H1 (cell line): ENCODE measurements at regions not wholly inside any gene's neighbourhood (a gene's known extent, or its start where the extent isn't known, plus 50 kb on each side); places are given as distances from the start of the nearest gene placed in this dataset.

Experiments
- CTCF ChIA-PET: fragments of 300-600 bp; sonication (Branson Sonifier 250); formaldehyde crosslinking; loops from one replicate; lab custom pipeline; 2021; ENCODE audit not compliant: partially characterized antibody; lab: Charles Lee
- POLR2A ChIA-PET: fragments of 300-600 bp; sonication (Branson Sonifier 250); formaldehyde crosslinking; loops from one replicate; lab custom pipeline; 2021; ENCODE audit warnings: inconsistent platforms; ENCODE audit not compliant: partially characterized antibody; lab: Charles Lee
- DNase-seq, 2 experiments: peaks; one replicate each; pipeline versions ENCODE4 v3.0.0 to v3.0.0-alpha.2; 2010 to 2022; ENCODE audit warnings: low spot score in 2 of 2, low read depth in 1 of 2, mixed read lengths in 1 of 2
- FAIRE-seq: peaks from 2 replicates; lab custom pipeline; 2011; peaks lifted over from hg19 to GRCh38; lab: Jason Lieb, UNC
- H2AFZ ChIP-seq: 2 replicates; pipeline ENCODE4 v1.8.1; 2012; ENCODE audit warnings: low read length, inconsistent platforms
- H2AK5ac ChIP-seq: 2 replicates; pipeline ENCODE4 v1.6.1; 2013; ENCODE audit warnings: low read depth, low read length
- H2BK120ac ChIP-seq: replicated peaks from 2 replicates; pipeline ENCODE3; 2013; ENCODE audit warnings: low read depth, low read length, inconsistent platforms
- H2BK12ac ChIP-seq: 2 replicates; pipeline ENCODE4 v1.6.1; 2013; ENCODE audit warnings: low read depth, low read length
- H2BK15ac ChIP-seq: 2 replicates; pipeline ENCODE4 v1.6.1; 2013; ENCODE audit warnings: low read length
- H2BK20ac ChIP-seq: 2 replicates; pipeline ENCODE4 v1.6.1; 2013; ENCODE audit warnings: low read length
- H2BK5ac ChIP-seq: 2 replicates; pipeline ENCODE4 v1.6.1; 2013; ENCODE audit warnings: low read depth, low read length
- H3K14ac ChIP-seq: 2 replicates; pipeline ENCODE4 v1.6.1; 2013; ENCODE audit warnings: inconsistent platforms; ENCODE audit not compliant: insufficient read length
- H3K18ac ChIP-seq: 2 replicates; pipeline ENCODE4 v1.6.1; 2013; ENCODE audit warnings: low read length; ENCODE audit errors: extremely low read depth
- H3K23ac ChIP-seq: 2 replicates; pipeline ENCODE4 v1.6.1; 2013; ENCODE audit warnings: inconsistent platforms; ENCODE audit not compliant: insufficient read length
- H3K23me2 ChIP-seq: 2 replicates; pipeline ENCODE4 v1.6.1; 2013; ENCODE audit warnings: low read depth, low read length
- H3K27ac ChIP-seq: 2 replicates; pipeline ENCODE4 v1.6.1; 2011; ENCODE audit warnings: low read depth, low read length, inconsistent platforms
- H3K27me3 ChIP-seq, 4 experiments: replicated peaks in 1 of 4; 1 replicate in 1 of 4; 2 replicates in 3 of 4; pipeline versions ENCODE4 v1.6.1 to v1.8.1; 2011 to 2013; ENCODE audit warnings: low read length in 3 of 4, mild to moderate bottlenecking in 3 of 4, inconsistent platforms in 2 of 4, mixed read lengths in 2 of 4, moderate library complexity in 1 of 4; ENCODE audit not compliant: control insufficient read depth in 3 of 4, insufficient read depth in 3 of 4; ENCODE audit errors: extremely low read depth in 1 of 4
- H3K36me3 ChIP-seq, 4 experiments: 2 replicates each; pipeline versions ENCODE4 v1.6.1 to v1.8.1; 2011 to 2013; ENCODE audit warnings: mild to moderate bottlenecking in 4 of 4, low read length in 3 of 4, moderate library complexity in 2 of 4, control low read depth in 1 of 4, inconsistent platforms in 1 of 4; ENCODE audit not compliant: insufficient read depth in 4 of 4, control insufficient read depth in 2 of 4
- H3K4ac ChIP-seq: replicated peaks from 2 replicates; pipeline ENCODE3; 2013; ENCODE audit warnings: low read length, low read depth, mixed read lengths, inconsistent platforms; ENCODE audit not compliant: insufficient read length
- H3K4me1 ChIP-seq, 4 experiments: replicated peaks in 1 of 4; 1 replicate in 1 of 4; 2 replicates in 3 of 4; pipeline versions ENCODE4 v1.6.1 to v1.8.1; 2011 to 2013; ENCODE audit warnings: low read length in 3 of 4, inconsistent platforms in 2 of 4, mixed read lengths in 1 of 4; ENCODE audit not compliant: insufficient read depth in 4 of 4, control insufficient read depth in 3 of 4
- H3K4me2 ChIP-seq, 2 experiments: 2 replicates each; pipeline versions ENCODE4 v1.6.1 to v1.8.1; 2011 to 2013; ENCODE audit warnings: low read depth in 2 of 2, low read length in 2 of 2, control low read depth in 1 of 2, inconsistent platforms in 1 of 2, mild to moderate bottlenecking in 1 of 2; ENCODE audit not compliant: insufficient read depth in 1 of 2
- H3K4me3 ChIP-seq, 4 experiments: fragments of 200-600, 300-600 bp in 1 of 4; sonication (generic), shearing (Covaris generic), sonication (Bioruptor Twin) in 1 of 4; 2 replicates each; pipeline versions ENCODE4 v1.5.1 to v1.8.1; 2011 to 2016; ENCODE audit warnings: low read length in 4 of 4, low read depth in 3 of 4, control low read depth in 2 of 4, inconsistent platforms in 2 of 4, mild to moderate bottlenecking in 2 of 4, mixed read lengths in 1 of 4, moderate library complexity in 1 of 4; ENCODE audit not compliant: insufficient read depth in 2 of 4; ENCODE audit errors: extremely low read depth in 1 of 4
- H3K56ac ChIP-seq: replicated peaks from 2 replicates; pipeline ENCODE3; 2013; ENCODE audit warnings: low read depth, mild to moderate bottlenecking, mixed read lengths, low read length, inconsistent platforms; ENCODE audit not compliant: insufficient read length
- H3K79me1 ChIP-seq: 2 replicates; pipeline ENCODE4 v1.6.1; 2013; ENCODE audit warnings: low read depth, low read length, control low read depth
- H3K79me2 ChIP-seq, 2 experiments: 2 replicates each; pipeline versions ENCODE4 v1.6.1 to v1.8.1; 2012 to 2013; ENCODE audit warnings: low read length in 2 of 2, mild to moderate bottlenecking in 2 of 2, inconsistent platforms in 1 of 2; ENCODE audit not compliant: insufficient read depth in 2 of 2, control insufficient read depth in 1 of 2
- H3K9ac ChIP-seq, 4 experiments: replicated peaks in 1 of 4; 1 replicate in 1 of 4; 2 replicates in 3 of 4; pipeline versions ENCODE4 v1.6.1 to v1.8.1; 2011 to 2013; ENCODE audit warnings: low read depth in 3 of 4, low read length in 3 of 4, control low read depth in 2 of 4, mild to moderate bottlenecking in 2 of 4, moderate library complexity in 2 of 4, inconsistent platforms in 1 of 4; ENCODE audit errors: extremely low read depth in 1 of 4
- H3K9me3 ChIP-seq, 2 experiments: 2 replicates each; pipeline versions ENCODE4 v1.6.1 to v1.8.1; 2012 to 2013; ENCODE audit warnings: mild to moderate bottlenecking in 2 of 2, moderate library complexity in 2 of 2, control low read depth in 1 of 2, inconsistent platforms in 1 of 2, low read depth in 1 of 2, low read length in 1 of 2, mixed read lengths in 1 of 2; ENCODE audit not compliant: insufficient read depth in 2 of 2
- H4K20me1 ChIP-seq, 2 experiments: replicated peaks in 1 of 2; 2 replicates each; pipeline versions ENCODE3 to v1.8.1; 2011 to 2013; ENCODE audit warnings: inconsistent platforms in 2 of 2, low read length in 2 of 2, mild to moderate bottlenecking in 1 of 2; ENCODE audit not compliant: insufficient read depth in 2 of 2, control insufficient read depth in 1 of 2
- H4K5ac ChIP-seq: 2 replicates; pipeline ENCODE4 v1.6.1; 2013; ENCODE audit warnings: low read length, low read depth, mixed read lengths, inconsistent platforms; ENCODE audit not compliant: insufficient read length
- H4K8ac ChIP-seq: 2 replicates; pipeline ENCODE4 v1.8.0; 2013; ENCODE audit warnings: mild to moderate bottlenecking, moderate library complexity, low read length, inconsistent platforms; ENCODE audit not compliant: insufficient read depth; ENCODE audit errors: extremely low read depth
- H4K91ac ChIP-seq: replicated peaks from 2 replicates; pipeline ENCODE3; 2013; ENCODE audit warnings: low read length, mixed read lengths, inconsistent platforms; ENCODE audit not compliant: insufficient read length
- EZH2 ChIP-seq: fragments of 200-600 bp; sonication (generic); IDR thresholded peaks from 2 replicates; pipeline ENCODE4 v1.7.1; 2012; ENCODE audit warnings: low read depth, mild to moderate bottlenecking, moderate library complexity, low read length, inconsistent platforms; ENCODE audit not compliant: severe bottlenecking
- FOSL1 ChIP-seq: IDR thresholded peaks from 2 replicates; pipeline ENCODE4 v1.6.1; 2011; ENCODE audit warnings: mild to moderate bottlenecking, low read depth, low read length, moderate library complexity; ENCODE audit not compliant: insufficient read depth
- MAX ChIP-seq: IDR thresholded peaks from 2 replicates; pipeline ENCODE4 v1.6.1; 2012; ENCODE audit warnings: inconsistent platforms
- RAD21 ChIP-seq, 2 experiments: IDR thresholded peaks in 1 of 2; conservative IDR thresholded peaks in 1 of 2; 2 replicates each; pipeline ENCODE4 v1.6.1; 2011; ENCODE audit warnings: low read depth in 2 of 2, low read length in 2 of 2, improper control_type of control experiment in 1 of 2, inconsistent platforms in 1 of 2, mild to moderate bottlenecking in 1 of 2, moderate library complexity in 1 of 2
- RFX5 ChIP-seq: IDR thresholded peaks from 2 replicates; pipeline ENCODE4 v1.6.1; 2011; ENCODE audit warnings: low read depth, low read length, improper control_type of control experiment, borderline replicate concordance
- SP1 ChIP-seq: IDR thresholded peaks from 2 replicates; pipeline ENCODE4 v1.6.1; 2011; ENCODE audit warnings: low read depth, low read length
- SP4 ChIP-seq: IDR thresholded peaks from 2 replicates; pipeline ENCODE4 v1.6.1; 2012; ENCODE audit warnings: low read length, inconsistent platforms
- TAF7 ChIP-seq: optimal IDR thresholded peaks from 2 replicates; pipeline ENCODE3; 2011; ENCODE audit warnings: low read depth, mild to moderate bottlenecking, inconsistent platforms, low read length, moderate library complexity, borderline replicate concordance
- YY1 ChIP-seq: IDR thresholded peaks from 2 replicates; pipeline ENCODE4 v1.6.1; 2011; ENCODE audit warnings: low read depth, mild to moderate bottlenecking, low read length
- ZNF274 ChIP-seq: IDR thresholded peaks from 2 replicates; pipeline ENCODE4 v1.7.0; 2012; ENCODE audit warnings: low read length, borderline replicate concordance; ENCODE audit errors: extremely low read depth
- WGBS, 2 experiments: shearing (Covaris generic) in 1 of 2; methylation state at CpG; one replicate each; pipeline versions ENCODE4 v1.1.6 to v1.1.7; 2013 to 2015; ENCODE audit warnings: low lambda C conversion rate in 2 of 2, mixed read lengths in 2 of 2, inconsistent platforms in 1 of 2, low coverage in 1 of 2, missing lambda C conversion rate in 1 of 2; ENCODE audit not compliant: insufficient replicate concordance in 2 of 2, insufficient coverage in 1 of 2, insufficient read length in 1 of 2; ENCODE audit errors: extremely low coverage in 1 of 2, missing lambda C conversion rate in 1 of 2; 5-methylcytosine and 5-hydroxymethylcytosine counted together

- Histone ChIP-seq H2AFZ (no peak overlapping the region), H3K9ac (no peak overlapping the region), H2BK15ac (no peak overlapping the region), H3K79me2 (no peaks in the 10 kb centered on the region), H3K14ac (no peak overlapping the region), H3K36me3 (no peaks in the 10 kb centered on the region), H3K4me2 (no peak overlapping the region), H2BK5ac (no peak overlapping the region), H2BK12ac (no peak overlapping the region), H4K8ac (no peak overlapping the region; the same call in 1 of the 2 replicates), H3K18ac (no peak overlapping the region), H3K4me1 (peaks cover 0 to 14% (median 8%) of the 10 kb centered on the region in 4 experiments; a peak in 6 of 7 replicates), H3K27ac (no peak overlapping the region), H2BK120ac (no peak overlapping the region), H2BK20ac (0 out of 2 replicates have a peak overlapping the region, but pooled peaks have one; percentile 27), H3K4ac (no peak overlapping the region), H3K79me1 (no peaks in the 10 kb centered on the region), H3K56ac (no peak overlapping the region), H3K9me3 (no peaks in the 10 kb centered on the region; a peak in 1 of 4 replicates), H2AK5ac (no peak overlapping the region), H3K27me3 (no peaks in the 10 kb centered on the region; a peak in 1 of 7 replicates), H4K5ac (no peak overlapping the region), H3K23me2 (no peaks in the 10 kb centered on the region), H3K23ac (no peak overlapping the region), H4K91ac (no peak overlapping the region), H3K4me3 (no peak overlapping the region), H4K20me1 (no peaks in the 10 kb centered on the region)
- WGBS, 2 experiments = 89% methylated on average over 4 of the region's 4 CpGs; no CpG with 5 or more reads in 1 of the 2 experiments
- no peak for FAIRE-seq
- DNase-seq = no peak
- TF ChIP-seq SP4 (no peak), YY1 (no peak), ZNF274 (no peak), SP1 (no peak), EZH2 (no peak), TAF7 (no peak), RFX5 (no peak), MAX (no peak), FOSL1 (no peak), RAD21 (IDR thresholded peaks at IDR 0.05 in 1 of 2, conservative IDR thresholded peaks at IDR 0.05 in 1 of 2; ENCODE audit: low read depth in 2 of 2, low read length in 2 of 2) (no peak)
- CTCF ChIA-PET = no interaction called here
- POLR2A ChIA-PET = no interaction called here
Observed at GRCh38 chr2:8527031-8527430, 154.8 kb upstream of the ID2 start.
